ENCODE measurements at regions not wholly inside any gene's neighbourhood (a gene's known extent, or its start where the extent isn't known, plus 50 kb on each side); places are given as distances from the start of the nearest gene placed in this dataset.

GRCh38 chr13:40189898-40190630 lies 476.4 kb downstream of the FOXO1 start:
- no peak for DNase-seq (ENCODE audit: low read depth in 3 of 3)

DNA sequence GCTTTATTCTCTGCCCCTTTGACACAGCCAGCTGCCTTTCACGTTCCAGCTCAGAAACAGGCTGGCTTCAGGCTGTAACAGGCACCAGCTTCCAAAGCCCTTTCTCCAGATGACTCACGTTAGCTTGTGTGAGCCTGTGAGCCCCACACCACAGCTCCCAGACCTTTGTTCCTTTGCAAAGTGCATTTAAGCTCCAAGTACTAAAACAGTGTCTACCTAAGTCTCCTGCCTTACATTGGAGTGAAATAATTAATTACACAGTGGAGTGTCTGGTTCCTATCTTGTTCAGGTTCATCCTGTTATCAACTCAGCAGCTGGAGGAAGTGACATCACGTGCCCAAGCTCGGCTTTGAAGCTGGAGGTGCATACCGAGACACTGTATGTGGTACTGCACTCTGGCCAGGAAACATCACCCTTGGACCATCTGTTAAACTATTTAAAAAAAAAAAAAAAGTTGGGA lies 475.8 kb downstream of the FOXO1 start:
- DNase-seq (ENCODE audit: low read depth in 3 of 3), result peak in 2 of 3 donors; percentile 32 to 51

GRCh38 chr13:40191186-40191980 lies 475.1 kb downstream of the FOXO1 start:
- no peak for DNase-seq (ENCODE audit: low read depth in 3 of 3)

- no peak for DNase-seq (ENCODE audit: low read depth in 3 of 3)
Measured at GRCh38 chr13:40192452-40192851, 474.0 kb downstream of the FOXO1 start.

GRCh38 chr13:40192858-40193257 lies 473.6 kb downstream of the FOXO1 start:
- DNase-seq (ENCODE audit: low read depth in 3 of 3), result no peak

- no peak for DNase-seq (ENCODE audit: low read depth in 3 of 3)
Measured at GRCh38 chr13:40193286-40194223, 472.9 kb downstream of the FOXO1 start.

DNA sequence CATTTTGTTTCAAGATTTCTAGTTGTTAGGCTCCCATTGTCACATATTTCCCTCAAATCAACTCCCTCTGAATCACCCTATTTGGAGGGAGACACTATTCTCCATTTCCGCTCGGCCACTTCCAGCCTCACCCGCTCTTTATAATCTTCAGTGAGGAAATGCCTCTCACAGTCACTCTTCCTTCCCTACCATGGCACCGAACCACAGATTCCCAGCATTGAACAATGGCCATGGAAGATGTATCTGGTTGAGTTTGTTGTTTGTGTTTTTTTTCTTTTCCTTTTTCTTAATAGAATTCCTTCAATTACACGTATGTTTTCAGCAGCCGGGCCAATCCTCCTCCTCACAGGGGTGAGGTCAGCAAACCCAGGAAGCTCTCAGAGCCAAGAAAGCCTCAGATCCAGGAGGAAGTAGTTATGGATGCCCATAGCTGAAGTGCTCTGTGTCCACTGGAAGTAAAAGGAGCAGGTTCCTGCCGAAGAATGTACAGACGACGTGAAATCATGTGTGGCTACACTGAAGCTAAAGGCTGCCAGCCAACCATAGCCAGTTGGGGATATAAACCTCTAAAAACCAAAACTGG lies 472.1 kb downstream of the FOXO1 start:
- no peak for DNase-seq (ENCODE audit: low read depth in 3 of 3)

GRCh38 chr13:40197049-40197448 lies 469.4 kb downstream of the FOXO1 start:
- DNase-seq (ENCODE audit: low read depth in 3 of 3), result no peak

DNA sequence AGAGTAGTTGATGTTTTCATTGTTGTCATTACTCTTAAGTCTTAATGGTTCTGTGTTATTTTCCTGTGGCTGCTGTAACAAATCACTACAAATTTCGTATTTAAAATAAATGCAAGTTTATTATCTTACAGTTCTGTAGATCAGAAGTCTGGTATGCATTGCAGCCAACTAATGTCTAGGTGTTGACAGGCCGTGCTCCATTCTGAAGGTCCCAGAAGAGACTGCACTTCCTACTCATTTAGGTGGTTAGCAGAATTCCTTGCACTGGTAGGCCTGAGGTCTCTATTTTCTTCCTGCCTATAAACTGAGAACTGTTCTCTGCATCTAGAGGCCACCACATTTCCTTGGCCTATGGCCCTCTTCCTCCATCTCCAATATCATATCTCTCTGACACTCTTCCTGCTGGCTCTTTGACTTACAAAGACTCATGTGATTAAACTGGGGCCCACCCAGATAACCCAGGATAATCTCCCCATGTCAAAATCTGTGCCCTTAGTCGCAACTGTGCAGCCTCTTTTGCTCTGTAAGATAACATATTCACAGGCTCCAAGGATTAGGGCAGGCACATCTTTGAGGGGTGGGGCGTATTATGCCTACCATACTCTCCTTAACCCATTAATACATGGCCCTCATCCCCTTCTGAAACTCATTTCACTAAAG lies 468.4 kb downstream of the FOXO1 start:
- DNase-seq (ENCODE audit: low read depth in 3 of 3), result no peak

DNA sequence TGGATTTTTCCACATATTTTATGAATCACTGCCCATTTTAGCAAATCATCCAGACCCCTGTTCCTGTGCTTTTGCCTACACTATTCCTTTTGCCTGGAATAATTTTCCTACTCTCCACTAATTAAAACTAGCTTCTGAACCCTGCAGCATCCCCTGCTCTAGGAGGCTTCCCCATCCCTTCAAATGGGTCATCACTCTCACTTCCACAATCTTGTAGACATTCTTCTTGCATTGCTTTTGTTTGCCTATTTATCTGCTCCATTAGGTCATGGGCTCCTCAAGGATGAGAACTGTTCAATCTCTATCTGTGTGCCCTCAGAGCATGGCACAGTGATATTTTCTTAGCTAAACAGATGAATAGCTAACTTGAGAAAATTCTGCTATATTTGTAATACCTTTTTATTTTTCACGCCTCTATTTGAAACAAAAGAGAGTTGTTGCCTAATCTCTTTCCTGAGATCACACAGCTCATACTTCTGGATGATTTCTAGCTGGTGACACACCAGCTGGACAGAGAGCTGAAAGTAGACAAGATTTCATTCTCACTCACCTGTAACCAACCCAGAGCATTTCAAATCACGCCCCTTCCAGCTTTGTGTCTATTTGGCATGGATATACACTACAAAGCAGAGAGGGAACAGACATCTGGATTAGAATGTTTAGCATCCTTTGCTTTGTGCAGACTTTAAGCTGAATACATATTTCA lies 466.0 kb downstream of the FOXO1 start:
- DNase-seq (ENCODE audit: low read depth in 3 of 3), result no peak

DNA sequence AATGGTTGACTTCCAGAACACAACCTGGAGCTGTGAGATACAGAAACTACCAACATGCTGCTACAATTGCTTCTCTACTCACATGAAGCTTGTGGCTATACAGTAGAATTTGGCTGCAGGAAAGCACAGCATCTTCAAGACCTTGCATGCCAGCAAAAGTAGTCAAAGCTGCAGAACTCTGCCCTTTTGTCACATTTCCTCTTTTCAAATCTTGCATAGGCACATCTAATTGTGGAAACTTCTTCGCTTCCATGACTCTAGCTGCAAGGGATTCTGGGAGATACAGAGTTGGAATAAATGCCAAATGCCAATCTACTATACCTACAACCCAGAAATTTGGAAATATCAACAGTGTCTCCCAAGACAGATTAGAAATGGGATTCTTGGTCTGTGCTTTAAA lies 462.2 kb downstream of the FOXO1 start:
- no peak for DNase-seq (ENCODE audit: low read depth in 3 of 3)

GRCh38 chr13:40205771-40206240 lies 460.6 kb downstream of the FOXO1 start:
- no peak for DNase-seq (ENCODE audit: low read depth in 3 of 3)

DNA sequence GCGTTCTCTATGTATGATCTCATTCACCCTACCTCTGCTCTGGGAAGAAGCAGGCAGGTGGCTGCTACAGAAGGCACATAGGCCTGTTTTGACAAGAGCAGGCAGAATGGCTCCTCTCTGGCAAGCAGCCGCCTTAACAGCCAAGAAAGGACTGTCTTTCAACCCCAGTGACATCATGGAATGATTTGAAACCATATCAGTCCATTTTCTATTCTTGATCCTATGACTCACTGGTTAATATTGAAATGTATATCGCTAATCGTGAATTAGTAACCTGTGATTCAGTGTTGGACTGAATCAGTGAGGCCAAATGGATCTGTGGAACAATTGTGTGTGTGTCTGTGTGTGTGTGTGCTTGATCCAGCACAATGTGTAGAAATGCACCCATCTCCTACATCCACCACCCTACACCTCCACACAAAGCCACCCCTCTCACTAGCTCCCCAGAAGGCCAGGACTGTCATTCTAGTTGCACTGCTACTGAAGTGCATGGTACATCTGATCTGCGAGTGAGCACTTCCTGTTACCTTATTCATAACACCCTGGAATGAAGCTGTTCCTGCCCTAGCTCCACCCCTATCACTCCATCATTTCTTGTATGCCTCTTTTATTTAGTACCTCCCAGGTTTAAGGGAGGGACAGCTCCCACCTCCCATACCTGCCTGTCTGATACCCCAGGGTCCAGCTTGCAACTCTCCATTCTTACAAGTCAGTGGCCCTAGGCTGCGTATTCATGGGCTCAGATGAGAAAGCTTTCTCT lies 460.0 kb downstream of the FOXO1 start:
- peak in 1 of 3 donors; percentile 52 for DNase-seq (ENCODE audit: low read depth in 3 of 3)

DNA sequence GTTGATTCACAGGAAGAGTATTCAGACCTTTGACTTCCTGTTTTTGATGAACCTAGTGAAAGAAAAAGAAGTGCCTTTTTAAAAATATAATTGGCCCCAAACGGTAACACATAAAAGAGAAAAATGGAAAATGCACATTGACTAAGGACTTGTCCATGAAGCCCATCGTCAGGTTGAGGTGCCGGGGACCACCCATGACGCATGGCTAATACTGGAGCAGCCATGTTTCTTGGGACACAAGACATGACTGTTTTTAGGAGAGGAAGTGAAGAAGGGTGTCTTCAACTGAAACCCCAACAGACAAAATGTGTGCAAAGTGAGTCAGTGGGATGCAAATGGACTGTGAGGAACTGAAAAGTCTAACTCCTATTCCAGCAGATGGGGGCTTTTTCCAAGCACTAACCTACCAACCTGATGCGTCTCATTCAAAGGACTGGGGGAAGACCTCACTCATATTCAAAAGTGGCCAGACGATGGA lies 459.4 kb downstream of the FOXO1 start:
- DNase-seq (ENCODE audit: low read depth in 3 of 3), result no peak

- no peak for DNase-seq (ENCODE audit: low read depth in 3 of 3)
Measured at GRCh38 chr13:40208517-40208916, 457.9 kb downstream of the FOXO1 start.

GRCh38 chr13:40210865-40211585 lies 455.4 kb downstream of the FOXO1 start:
- no peak for DNase-seq (ENCODE audit: low read depth in 3 of 3)

DNA sequence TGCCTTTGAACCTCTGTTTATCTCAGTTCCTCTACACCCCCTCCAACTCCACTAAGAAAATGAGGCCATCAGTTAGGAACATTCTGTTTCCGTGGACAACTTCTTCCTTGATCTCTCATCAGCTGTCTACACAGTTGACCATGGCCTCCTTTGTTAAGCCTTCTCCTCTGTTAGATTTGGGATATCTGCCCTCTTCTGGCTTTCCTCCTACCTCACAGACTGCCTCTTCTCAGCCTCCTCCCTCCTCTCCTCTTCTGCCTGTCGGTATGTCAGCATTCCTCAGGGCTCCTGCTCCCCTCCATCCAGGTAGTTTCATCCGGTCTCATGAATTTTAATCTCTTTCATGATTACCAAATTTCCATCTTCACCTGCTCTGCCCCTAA lies 454.9 kb downstream of the FOXO1 start:
- no peak for DNase-seq (ENCODE audit: low read depth in 3 of 3)

DNA sequence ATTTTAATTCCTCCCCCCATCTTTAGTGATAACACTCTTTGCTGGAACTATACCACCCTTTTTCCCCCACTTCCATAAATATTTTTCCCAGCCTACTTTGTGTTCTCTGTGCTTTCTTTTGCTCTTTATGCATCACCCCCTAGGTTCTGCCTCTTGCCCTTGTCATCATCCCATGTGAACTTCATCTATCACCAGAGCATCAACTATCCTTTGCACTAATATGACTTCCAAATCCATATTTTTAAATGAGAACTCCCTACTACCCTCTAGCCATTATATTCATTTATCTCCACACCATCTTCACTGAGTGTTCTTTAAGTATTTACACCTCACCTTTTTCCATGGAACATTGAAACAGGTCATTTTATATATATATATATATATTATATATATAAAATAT lies 452.7 kb downstream of the FOXO1 start:
- no peak for DNase-seq (ENCODE audit: low read depth in 3 of 3)

- no peak for DNase-seq (ENCODE audit: low read depth in 3 of 3)
Measured at GRCh38 chr13:40215311-40215710, 451.1 kb downstream of the FOXO1 start.
